Activated T-helper 2 cell treated with anti-CD3 and anti-CD28 coated beads, Interferon-gamma antibody, Interleukin-2, Interleukin-4, amounts not matched to agents 10 μg/mL and 5 μg/mL and 100 μg/mL, durations not matched to agents 14 hours and 24 hours and 36 hours (primary cell): ENCODE measurements at regions not wholly inside any gene's neighbourhood (a gene's known extent, or its start where the extent isn't known, plus 50 kb on each side); places are given as distances from the start of the nearest gene placed in this dataset.
"Not testable (repeated sequence)": the region's sequence is repeated elsewhere in the genome, so short reads cannot be mapped to it uniquely, and the experiment has no call there.

Experiments
- DNase-seq: peaks from one replicate; pipeline ENCODE4 v3.0.0; 2021; ENCODE audit warnings: low spot score
- H3K27ac Mint-ChIP-seq: one replicate; pipeline ENCODE4 v1.8.0; 2021; ENCODE audit warnings: mixed read lengths
- H3K27me3 Mint-ChIP-seq: one replicate; pipeline ENCODE4 v1.8.0; 2021; ENCODE audit warnings: low read depth, mixed read lengths
- H3K36me3 Mint-ChIP-seq: one replicate; pipeline ENCODE4 v1.8.0; 2021; ENCODE audit warnings: low read depth, mixed read lengths
- H3K4me1 Mint-ChIP-seq: one replicate; pipeline ENCODE4 v1.8.0; 2021; ENCODE audit warnings: low read depth, mixed read lengths
- H3K4me3 Mint-ChIP-seq: one replicate; pipeline ENCODE4 v1.8.0; 2021; ENCODE audit warnings: low read depth, mild to moderate bottlenecking, moderate library complexity, mixed read lengths
- H3K9me3 Mint-ChIP-seq: one replicate; pipeline ENCODE4 v1.8.0; 2021; ENCODE audit warnings: mixed read lengths
- intact Hi-C: fragments of 100-400 bp; cut with micrococcal nuclease; formaldehyde crosslinking; loops from one replicate; pipeline ENCODE4 v1.15.1; 2023

DNA sequence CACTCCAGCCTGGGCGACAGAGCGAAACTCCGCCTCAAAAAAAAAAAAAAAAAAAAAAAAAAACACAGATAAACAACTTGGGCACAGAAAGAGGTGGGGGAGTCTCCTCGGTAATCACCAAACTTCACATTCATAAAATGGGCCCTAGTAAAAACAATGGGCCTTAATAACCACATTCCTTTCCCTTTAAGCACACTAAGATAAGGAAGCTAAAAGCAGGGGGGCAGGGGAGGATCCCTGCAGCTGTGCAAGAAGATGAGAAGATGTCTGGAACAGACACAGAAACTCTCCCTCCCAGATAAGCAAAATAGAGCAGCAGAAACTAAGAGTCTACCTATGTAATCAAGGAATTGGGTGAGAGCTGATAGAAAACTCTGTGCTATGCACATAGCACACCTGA is 111.2 kb upstream of the FAM174A start:
- no peaks in the 10 kb centered on the region for H3K4me1 Mint-ChIP-seq

DNA sequence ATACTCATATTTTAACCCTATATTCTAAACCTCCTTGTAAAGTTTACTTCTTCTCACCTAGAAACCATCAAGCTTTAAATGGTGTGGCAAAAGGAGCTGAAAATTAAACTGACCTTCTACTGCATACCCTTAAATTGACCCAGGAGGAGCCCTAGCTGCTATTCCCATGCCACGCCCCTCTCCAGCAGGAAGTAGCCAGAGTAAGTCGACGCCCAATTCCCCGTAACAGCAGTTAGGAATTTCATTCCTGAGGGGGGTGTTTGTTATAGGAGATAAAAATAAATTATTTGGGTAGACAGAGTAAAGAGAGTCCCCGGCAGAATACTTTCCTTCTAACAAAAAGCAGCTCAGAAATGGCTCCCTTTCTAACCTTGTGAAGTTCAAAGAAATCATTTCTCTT is 111.8 kb upstream of the FAM174A start:
- Mint-ChIP-seq H3K9me3 (peaks cover 5% of the 10 kb centered on the region), H3K36me3 (no peaks in the 10 kb centered on the region)

More for the DNA sequence above, 111.2 kb upstream of the FAM174A start:
- Mint-ChIP-seq H3K27ac (no peak overlapping the region), H3K36me3 (no peaks in the 10 kb centered on the region), H3K9me3 (peaks cover 5% of the 10 kb centered on the region), H3K27me3 (no peaks in the 10 kb centered on the region), H3K4me3 (no peak overlapping the region)
- DNase-seq, result no peak
- intact Hi-C loops, result no loop called here

DNA sequence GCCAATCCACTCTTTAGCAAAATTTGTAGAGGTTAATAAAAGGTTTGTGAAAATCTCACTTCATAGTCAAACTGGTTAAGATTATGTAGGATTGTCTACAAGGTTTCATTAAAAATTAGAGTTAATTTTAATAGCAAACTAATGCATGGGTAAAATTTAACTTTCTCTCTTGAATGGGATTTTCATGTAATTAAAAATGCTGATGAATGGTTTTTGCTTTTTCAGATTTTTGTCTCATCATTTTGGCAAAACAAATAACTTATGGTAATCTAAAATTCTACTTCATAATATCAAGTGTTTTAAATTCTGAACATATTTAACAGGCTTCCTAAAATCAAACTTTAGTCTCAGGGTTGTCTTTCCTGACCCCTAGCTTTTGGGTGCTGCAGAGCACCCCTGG is 113.8 kb upstream of the FAM174A start:
- no peak overlapping the region for H3K4me3 Mint-ChIP-seq
- no peak overlapping the region for H3K27ac Mint-ChIP-seq
- DNase-seq, result no peak
- H3K4me1 Mint-ChIP-seq, result no peaks in the 10 kb centered on the region
- intact Hi-C loops, result no loop called here
- no peaks in the 10 kb centered on the region for H3K36me3 Mint-ChIP-seq
- H3K27me3 Mint-ChIP-seq, result no peaks in the 10 kb centered on the region
- H3K9me3 Mint-ChIP-seq, result peaks cover 5% of the 10 kb centered on the region

More for the DNA sequence above, 111.8 kb upstream of the FAM174A start:
- DNase-seq, result no peak
- no peaks in the 10 kb centered on the region for H3K4me1 Mint-ChIP-seq
- no peak overlapping the region for H3K27ac Mint-ChIP-seq
- intact Hi-C loops, result no loop called here
- no peaks in the 10 kb centered on the region for H3K27me3 Mint-ChIP-seq
- H3K4me3 Mint-ChIP-seq, result no peak overlapping the region

DNA sequence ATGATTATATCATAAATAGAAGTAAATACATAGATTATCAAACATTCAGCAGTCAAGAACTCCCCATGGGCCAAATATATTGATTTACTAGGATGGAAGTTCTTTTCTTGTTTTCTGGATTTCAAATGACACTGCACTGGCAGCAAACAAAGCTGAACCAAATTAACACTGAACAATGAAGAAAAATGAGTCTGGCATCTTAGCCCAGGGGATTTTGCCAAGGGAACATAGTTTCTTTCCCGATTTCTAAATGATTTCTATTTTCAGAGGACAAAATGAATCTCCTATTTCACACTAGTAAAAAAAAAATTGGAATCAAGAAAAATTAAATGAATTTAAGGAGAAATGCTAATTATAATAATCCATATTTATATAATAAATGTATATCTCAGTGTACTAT is 116.9 kb upstream of the FAM174A start:
- Mint-ChIP-seq H3K9me3 (no peaks in the 10 kb centered on the region), H3K36me3 (no peaks in the 10 kb centered on the region), H3K27ac (no peak overlapping the region), H3K27me3 (no peaks in the 10 kb centered on the region), H3K4me3 (no peak overlapping the region), H3K4me1 (no peaks in the 10 kb centered on the region)
- intact Hi-C loops, result no loop called here
- DNase-seq, result no peak

DNA sequence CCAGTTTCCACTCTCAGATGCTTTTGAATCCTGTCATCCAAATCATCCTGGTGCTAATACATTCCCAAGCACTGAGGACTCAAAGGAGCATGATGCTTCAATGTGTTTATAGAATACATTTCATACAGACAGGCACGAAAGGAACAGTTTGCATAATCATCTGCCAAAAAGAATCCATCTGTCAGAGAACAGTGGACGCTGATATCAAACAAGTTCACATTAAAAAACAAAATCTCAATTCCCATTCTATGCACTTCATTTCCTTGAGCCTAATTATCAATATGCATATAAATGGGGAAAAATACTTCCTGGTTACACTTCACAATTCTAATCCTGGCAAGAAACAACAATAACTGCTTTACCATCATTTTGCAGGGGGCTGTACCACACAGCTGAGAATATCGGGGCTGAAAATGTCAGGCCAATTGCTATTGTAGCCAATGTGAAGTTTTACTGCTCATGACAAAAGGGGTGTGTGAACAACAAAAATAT is 125.5 kb upstream of the FAM174A start:
- Mint-ChIP-seq H3K27me3 (no peaks in the 10 kb centered on the region), H3K36me3 (no peaks in the 10 kb centered on the region), H3K9me3 (no peaks in the 10 kb centered on the region), H3K4me1 (no peaks in the 10 kb centered on the region), H3K4me3 (no peak overlapping the region), H3K27ac (no peak overlapping the region)
- intact Hi-C loops, result no loop called here
- no peak for DNase-seq

DNA sequence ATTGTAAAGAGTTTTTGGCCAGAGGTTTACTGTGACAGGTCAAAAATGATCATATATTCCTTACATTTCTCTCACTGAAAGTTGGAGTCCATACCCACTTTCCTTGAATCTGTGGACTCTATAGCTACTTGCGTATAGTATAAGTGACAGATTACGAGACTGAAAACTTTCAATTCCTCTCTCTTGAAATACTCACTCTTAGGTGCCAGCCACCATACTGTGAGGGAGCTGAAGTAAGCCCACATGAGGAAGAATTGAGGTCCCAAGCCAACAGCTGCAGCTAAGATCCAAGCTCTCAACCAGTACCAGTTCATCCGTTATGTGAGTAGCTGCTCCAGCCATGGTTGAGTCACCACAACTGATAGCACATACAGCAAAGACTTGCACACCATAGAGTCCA is 128.1 kb upstream of the FAM174A start:
- H3K4me3 Mint-ChIP-seq, result no peak overlapping the region
- no peaks in the 10 kb centered on the region for H3K36me3 Mint-ChIP-seq
- no peaks in the 10 kb centered on the region for H3K9me3 Mint-ChIP-seq
- H3K4me1 Mint-ChIP-seq, result no peaks in the 10 kb centered on the region
- no peak overlapping the region for H3K27ac Mint-ChIP-seq
- no peak for DNase-seq
- intact Hi-C loops, result no loop called here
- H3K27me3 Mint-ChIP-seq, result peaks cover 1% of the 10 kb centered on the region

DNA sequence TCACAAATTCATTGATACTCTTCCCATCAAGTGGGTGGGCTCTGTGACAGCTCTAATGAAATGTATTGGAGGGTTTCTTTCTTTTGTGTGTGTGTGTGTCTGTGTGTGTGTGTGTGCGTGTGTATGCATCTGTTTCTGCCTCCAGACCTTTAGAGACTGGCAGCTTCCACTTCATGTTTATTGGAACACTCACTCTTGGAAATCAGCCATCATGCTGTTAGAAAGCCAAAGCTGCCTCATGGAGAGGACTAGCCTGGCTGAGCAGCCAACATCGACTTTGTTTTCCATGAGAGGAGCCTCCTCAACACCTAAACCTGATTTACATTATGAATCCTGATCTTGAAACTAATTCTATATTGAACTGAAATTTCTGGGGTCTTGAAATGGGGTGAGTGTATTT is 128.5 kb upstream of the FAM174A start:
- intact Hi-C loops, result no loop called here
- H3K9me3 Mint-ChIP-seq, result no peaks in the 10 kb centered on the region

DNA sequence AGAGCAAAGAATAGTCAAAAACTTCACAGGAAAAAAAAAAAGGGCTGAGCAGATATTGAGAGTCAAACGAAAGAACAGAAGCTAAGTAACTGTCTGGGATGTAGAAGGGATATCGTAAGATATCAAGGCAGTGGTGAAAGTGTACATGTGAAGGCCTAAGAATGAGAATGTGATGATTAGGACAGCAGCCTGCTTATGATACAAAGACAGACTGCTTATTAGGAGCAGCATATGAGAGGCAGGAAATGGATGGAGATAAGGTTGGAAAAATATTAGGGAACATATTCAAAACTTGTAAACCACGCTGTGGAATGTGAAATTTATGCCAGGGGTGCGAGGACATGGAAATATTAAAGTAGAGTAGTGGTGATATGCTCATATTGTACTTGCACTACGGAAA is 133.1 kb upstream of the FAM174A start:
- DNase-seq, result no peak
- no peaks in the 10 kb centered on the region for H3K36me3 Mint-ChIP-seq
- H3K4me3 Mint-ChIP-seq, result no peak overlapping the region
- no peak overlapping the region for H3K27ac Mint-ChIP-seq
- intact Hi-C loops, result no loop called here
- H3K9me3 Mint-ChIP-seq, result no peaks in the 10 kb centered on the region
- H3K4me1 Mint-ChIP-seq, result no peaks in the 10 kb centered on the region
- peaks cover 1% of the 10 kb centered on the region for H3K27me3 Mint-ChIP-seq

More for the DNA sequence above, 128.5 kb upstream of the FAM174A start:
- Mint-ChIP-seq H3K27me3 (peaks cover 1% of the 10 kb centered on the region), H3K36me3 (no peaks in the 10 kb centered on the region), H3K4me1 (no peaks in the 10 kb centered on the region), H3K4me3 (no peak overlapping the region), H3K27ac (no peak overlapping the region)
- DNase-seq, result no peak

DNA sequence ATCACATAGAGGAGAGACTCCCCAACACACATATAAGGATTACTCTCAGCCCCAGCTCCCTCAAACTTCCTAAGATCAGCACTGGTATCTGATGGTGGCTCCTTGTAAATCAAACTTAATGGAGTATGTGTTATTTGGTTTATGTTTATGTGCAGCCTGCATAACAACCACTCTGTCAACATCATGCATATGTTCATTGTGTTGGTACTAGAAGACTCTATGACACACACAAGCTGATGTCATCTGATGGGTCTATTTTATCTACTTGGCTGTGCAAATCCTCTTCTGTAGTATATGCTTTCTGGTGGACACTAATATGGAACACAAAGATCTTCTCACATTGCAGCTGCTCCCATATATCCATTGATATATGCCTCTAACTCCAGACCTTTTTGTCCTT is 134.0 kb upstream of the FAM174A start:
- DNase-seq, result no peak
- intact Hi-C loops, result no loop called here
- Mint-ChIP-seq H3K4me1 (no peaks in the 10 kb centered on the region), H3K4me3 (no peak overlapping the region), H3K27me3 (peaks cover 1% of the 10 kb centered on the region), H3K27ac (no peak overlapping the region), H3K9me3 (no peaks in the 10 kb centered on the region), H3K36me3 (no peaks in the 10 kb centered on the region)

DNA sequence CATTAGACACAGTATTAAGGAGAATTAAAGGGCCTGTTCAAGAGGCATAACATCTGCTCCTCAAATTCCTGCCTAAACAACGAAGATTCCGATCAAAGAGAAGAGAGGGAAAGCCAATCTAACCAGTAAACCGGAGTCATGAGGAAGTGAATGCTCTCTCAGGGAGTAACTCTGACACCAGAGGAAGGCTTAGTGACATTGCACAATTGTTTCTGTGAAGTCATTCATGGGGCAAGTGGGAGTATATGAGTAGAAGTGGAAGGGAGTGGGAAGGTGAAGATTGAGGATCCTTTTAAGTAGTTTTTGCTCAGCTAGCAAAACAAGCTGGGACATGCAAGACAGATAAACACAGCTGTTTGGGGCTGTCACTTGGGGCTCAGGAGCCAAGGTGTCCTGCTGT is 136.4 kb upstream of the FAM174A start:
- not testable (repeated sequence) for DNase-seq, H3K4me1 Mint-ChIP-seq, H3K9me3 Mint-ChIP-seq

DNA sequence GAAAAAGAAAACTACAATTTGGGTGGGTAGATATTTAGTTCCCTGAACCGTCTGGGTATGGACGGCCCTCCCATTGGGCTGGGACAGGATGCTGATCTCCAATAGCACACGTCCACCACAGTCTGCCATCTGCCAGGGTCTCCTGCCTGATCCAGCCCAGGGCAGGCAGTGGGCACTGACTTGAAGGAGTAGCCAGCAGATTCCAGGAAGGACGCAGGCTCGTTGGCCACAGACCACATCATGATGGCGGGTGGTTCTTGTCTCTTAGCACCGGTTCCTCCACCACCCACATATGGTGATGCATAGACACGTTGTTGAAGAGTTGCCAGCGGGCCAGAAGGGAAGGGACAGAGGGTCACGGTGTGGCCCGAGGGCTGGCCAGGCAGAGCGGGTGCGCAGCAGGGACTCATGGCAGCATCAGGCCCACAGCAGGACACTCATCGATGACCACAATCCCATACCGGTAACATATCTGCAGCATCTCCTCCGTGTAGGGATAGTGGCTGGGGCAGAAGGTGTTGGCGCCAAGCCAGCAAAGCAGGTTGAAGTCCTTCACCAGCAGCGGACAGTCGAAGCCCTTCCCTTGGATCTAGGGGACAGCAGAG is 155.8 kb upstream of the FAM174A start:
- H3K27me3 Mint-ChIP-seq, H3K9me3 Mint-ChIP-seq, H3K4me1 Mint-ChIP-seq, H3K27ac Mint-ChIP-seq, H3K36me3 Mint-ChIP-seq, H3K4me3 Mint-ChIP-seq, DNase-seq, intact Hi-C loops: not testable (repeated sequence)

More for the DNA sequence above, 136.4 kb upstream of the FAM174A start:
- H3K27me3 Mint-ChIP-seq, H3K4me3 Mint-ChIP-seq, H3K36me3 Mint-ChIP-seq, intact Hi-C loops, H3K27ac Mint-ChIP-seq: not testable (repeated sequence)

DNA sequence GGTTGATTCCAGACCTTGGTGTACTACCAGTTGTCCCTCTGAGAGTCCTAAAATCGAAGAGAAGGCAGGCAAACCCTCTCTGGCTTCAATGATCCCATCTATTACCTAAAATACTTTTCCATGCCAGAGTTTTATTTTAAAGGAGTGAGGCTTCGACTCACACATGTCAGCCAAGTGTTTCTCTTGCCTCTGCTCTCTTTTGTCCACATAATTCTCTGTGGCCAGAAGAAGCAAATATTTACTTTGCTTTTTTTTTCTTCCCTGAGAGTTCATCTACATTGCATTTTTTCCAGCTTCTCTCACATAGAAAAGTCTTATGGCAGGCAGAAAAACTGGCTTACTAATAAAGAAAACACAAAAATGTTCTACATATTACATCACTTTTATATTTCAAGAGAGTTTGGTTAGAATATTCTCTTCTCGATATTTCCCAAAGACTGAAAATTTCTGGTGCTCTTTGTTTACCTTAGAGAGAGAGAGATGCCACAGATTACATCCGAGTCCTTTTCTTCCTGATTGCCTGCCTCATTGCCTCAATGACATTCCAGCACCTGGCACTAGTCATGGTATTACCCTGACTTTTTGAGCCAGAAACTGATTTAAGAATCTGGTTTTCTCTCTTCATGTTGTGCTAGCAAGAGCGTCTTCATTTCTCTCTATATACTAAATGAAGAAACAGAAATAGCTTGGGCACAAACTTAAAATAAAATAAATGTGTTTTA is 170.3 kb upstream of the FAM174A start:
- H3K4me3 Mint-ChIP-seq, result not testable (repeated sequence)

DNA sequence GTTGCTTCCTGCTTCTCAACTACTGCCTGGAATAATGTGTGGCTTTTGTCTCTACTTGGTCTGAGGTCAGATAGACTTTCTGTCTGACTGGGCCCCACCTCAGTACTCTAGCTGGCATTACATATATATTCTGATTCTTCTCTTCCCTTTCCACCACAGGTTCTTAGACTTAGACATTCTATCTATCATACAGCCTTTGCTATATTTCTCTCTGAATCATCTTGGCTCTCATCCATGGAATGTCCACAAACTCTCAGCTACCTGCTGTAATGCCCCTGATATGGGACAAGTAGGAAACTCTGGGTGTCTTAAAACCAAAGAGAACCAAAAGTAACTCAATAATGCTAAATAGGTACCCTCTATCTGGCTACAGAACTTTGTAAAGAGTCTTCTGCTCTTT is 170.8 kb upstream of the FAM174A start:
- H3K27me3 Mint-ChIP-seq, intact Hi-C loops, H3K4me3 Mint-ChIP-seq, H3K9me3 Mint-ChIP-seq, H3K36me3 Mint-ChIP-seq, DNase-seq, H3K4me1 Mint-ChIP-seq, H3K27ac Mint-ChIP-seq: not testable (repeated sequence)

More for the DNA sequence above, 170.3 kb upstream of the FAM174A start:
- H3K4me1 Mint-ChIP-seq, H3K9me3 Mint-ChIP-seq, H3K27ac Mint-ChIP-seq, H3K36me3 Mint-ChIP-seq, H3K27me3 Mint-ChIP-seq, intact Hi-C loops, DNase-seq: not testable (repeated sequence)
